GM18507 (cell line): ENCODE measurements at regions not wholly inside any gene's neighbourhood (a gene's known extent, or its start where the extent isn't known, plus 50 kb on each side); places are given as distances from the start of the nearest gene placed in this dataset.
"Not testable (repeated sequence)": the region's sequence is repeated elsewhere in the genome, so short reads cannot be mapped to it uniquely, and the experiment has no call there.

ENCODE experiments used
- DNase-seq: peaks from one replicate; pipeline ENCODE4 v3.0.0; 2011; ENCODE audit warnings: low read depth; ENCODE audit not compliant: insufficient read length; ENCODE audit errors: extremely low spot score
- FAIRE-seq: peaks from 2 replicates; lab custom pipeline; 2011; peaks lifted over from hg19 to GRCh38; lab: Jason Lieb, UNC

- FAIRE-seq, result peak; percentile 53
- DNase-seq, result peak; percentile 7
Measured at GRCh38 chr7:37541810-37542443, 93.3 kb upstream of the ELMO1 start.

GRCh38 chr7:37545619-37546534, 97.2 kb upstream of the ELMO1 start:
- FAIRE-seq (no peak), DNase-seq (no peak)

GRCh38 chr7:37546677-37547076, 98.0 kb upstream of the ELMO1 start:
- DNase-seq, result no peak
- no peak for FAIRE-seq

- FAIRE-seq, result no peak
- DNase-seq, result no peak
Measured at GRCh38 chr7:37549076-37549931, 100.6 kb upstream of the ELMO1 start.

GRCh38 chr7:37550426-37550825, 101.8 kb upstream of the ELMO1 start:
- DNase-seq (no peak), FAIRE-seq (no peak)

GRCh38 chr7:37550872-37551271, 102.2 kb upstream of the ELMO1 start:
- no peak for FAIRE-seq
- no peak for DNase-seq

- no peak for DNase-seq
- no peak for FAIRE-seq
Measured at GRCh38 chr7:37552030-37552429, 103.4 kb upstream of the ELMO1 start.

GRCh38 chr7:37552439-37552838, 103.8 kb upstream of the ELMO1 start:
- DNase-seq, FAIRE-seq: not testable (repeated sequence)

GRCh38 chr7:37555528-37555927, 106.9 kb upstream of the ELMO1 start:
- DNase-seq, result no peak
- FAIRE-seq, result no peak

GRCh38 chr7:37557571-37558209, 109.0 kb upstream of the ELMO1 start:
- DNase-seq (no peak), FAIRE-seq (no peak)

- DNase-seq (no peak), FAIRE-seq (no peak)
Measured at GRCh38 chr7:37558320-37559096, 109.8 kb upstream of the ELMO1 start.

- no peak for FAIRE-seq
- no peak for DNase-seq
Measured at GRCh38 chr7:37570145-37570544, 113.4 kb upstream of the GPR141 start.

GRCh38 chr7:37571806-37572205, 111.8 kb upstream of the GPR141 start:
- DNase-seq (no peak), FAIRE-seq (no peak)

- DNase-seq (no peak), FAIRE-seq (no peak)
Measured at GRCh38 chr7:37577412-37577811, 106.2 kb upstream of the GPR141 start.

- DNase-seq (no peak), FAIRE-seq (no peak)
Measured at GRCh38 chr7:37577901-37578300, 105.7 kb upstream of the GPR141 start.

- FAIRE-seq (no peak), DNase-seq (no peak)
Measured at GRCh38 chr7:37578350-37578749, 105.2 kb upstream of the GPR141 start.

GRCh38 chr7:37580376-37580775, 103.2 kb upstream of the GPR141 start:
- FAIRE-seq (no peak), DNase-seq (no peak)

GRCh38 chr7:37584651-37585463, 98.7 kb upstream of the GPR141 start:
- DNase-seq, FAIRE-seq: not testable (repeated sequence)
